NCI-H1694 treated with DMSO at 0.1 percent for 48 hours (cell line): ENCODE measurements at regions not wholly inside any gene's neighbourhood (a gene's known extent, or its start where the extent isn't known, plus 50 kb on each side); places are given as distances from the start of the nearest gene placed in this dataset.
"Not testable (repeated sequence)": the region's sequence is repeated elsewhere in the genome, so short reads cannot be mapped to it uniquely, and the experiment has no call there.

Experiments
- DNase-seq: peaks from one replicate; lab custom pipeline; 2025; lab: John Stamatoyannopoulos, UW

DNA sequence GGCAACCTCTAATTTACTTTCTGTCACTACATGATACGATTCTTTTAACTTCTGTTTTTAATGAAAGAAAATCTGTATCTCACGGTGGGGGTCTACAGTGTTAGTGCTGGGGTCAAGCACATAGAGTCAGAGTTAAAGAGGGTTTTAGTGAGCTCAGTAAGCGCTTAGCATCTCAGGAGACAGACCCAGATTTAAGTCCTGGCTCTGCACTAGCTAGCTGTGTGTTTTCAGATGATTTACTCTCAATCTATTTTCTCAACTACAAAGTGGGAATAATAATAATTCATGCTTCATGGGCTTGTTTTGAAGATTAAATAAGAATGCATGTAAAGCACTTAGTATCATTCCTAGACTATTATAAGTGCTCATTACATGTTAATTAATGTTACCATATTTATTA lies 63.4 kb upstream of the KBTBD8 start:
- no peak for DNase-seq

DNA sequence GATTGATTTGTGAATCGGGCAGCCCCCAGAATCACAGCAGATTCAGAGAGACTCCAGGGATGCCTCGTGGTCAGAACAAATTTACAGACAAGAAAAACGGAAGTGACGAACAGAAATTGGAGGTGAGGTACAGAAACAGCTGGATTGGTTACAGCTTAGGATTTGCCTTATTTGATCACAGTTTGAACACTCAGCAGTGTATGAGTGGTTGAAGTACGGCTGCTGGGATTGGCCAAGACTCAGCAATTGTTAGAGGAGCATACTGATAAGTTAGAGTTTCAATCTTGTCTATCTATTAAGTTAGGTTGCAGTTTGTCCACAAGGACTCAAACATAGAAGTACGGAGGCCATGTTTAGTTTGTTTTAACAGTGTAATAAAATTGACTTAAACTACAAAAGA lies 61.1 kb upstream of the KBTBD8 start:
- not testable (repeated sequence) for DNase-seq

DNA sequence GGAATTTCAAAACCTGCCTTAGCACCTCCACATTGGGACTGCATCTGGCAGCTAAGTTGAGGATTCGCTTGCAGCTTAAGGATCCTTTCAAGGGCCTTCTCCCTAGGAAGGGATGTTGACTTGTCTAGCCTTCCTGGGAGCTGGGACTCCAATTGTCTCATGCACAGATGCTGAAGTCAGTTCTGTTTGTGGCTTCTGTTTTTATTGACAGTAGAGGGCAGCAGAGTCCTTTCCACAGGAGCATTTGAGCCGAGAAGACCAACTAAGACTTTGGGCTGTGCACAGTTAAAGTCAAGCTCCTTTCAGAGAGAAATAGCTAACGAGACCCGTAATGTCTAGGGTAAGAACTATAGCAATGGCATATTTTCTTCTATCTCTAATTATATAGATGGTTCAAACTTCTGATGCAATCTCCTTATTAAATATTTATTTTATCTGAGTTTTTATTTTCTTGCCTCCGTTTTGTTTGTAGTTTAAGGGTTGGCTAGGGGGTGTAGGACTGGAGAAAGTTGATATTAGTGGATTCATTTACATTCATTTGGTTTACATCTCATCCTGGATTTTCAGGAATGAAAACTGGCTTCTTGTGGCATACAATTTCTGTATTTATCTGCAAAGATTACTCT lies 59.7 kb upstream of the KBTBD8 start:
- peak; percentile 11 for DNase-seq

DNA sequence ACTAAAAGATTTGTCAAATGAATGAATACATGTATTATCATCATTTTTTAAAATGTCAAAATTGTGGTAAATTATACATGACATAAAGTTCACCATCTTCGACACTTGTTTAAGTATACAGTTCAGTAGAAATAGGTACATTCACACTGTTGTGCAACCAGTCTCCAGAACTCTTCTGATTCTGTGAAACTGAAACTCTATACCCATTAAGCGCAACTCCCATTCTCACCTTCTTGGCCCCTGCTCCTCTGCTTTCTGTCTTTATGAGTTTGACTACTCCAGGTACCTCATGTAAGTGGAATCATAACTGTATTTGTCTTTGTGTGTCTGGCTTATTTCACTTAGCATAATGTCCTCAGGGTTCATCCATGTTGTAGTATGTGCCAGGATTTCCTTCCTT lies 50.1 kb upstream of the KBTBD8 start:
- no peak for DNase-seq
